DMS 273 treated with DMSO at 0.1 percent for 48 hours (cell line): ENCODE measurements at regions not wholly inside any gene's neighbourhood (a gene's known extent, or its start where the extent isn't known, plus 50 kb on each side); places are given as distances from the start of the nearest gene placed in this dataset.

Experiments used
- DNase-seq: peaks from one replicate; lab custom pipeline; 2025; lab: John Stamatoyannopoulos, UW

- no peak for DNase-seq
Observed at GRCh38 chr13:105928048-105928447, 607.4 kb downstream of the EFNB2 start.

DNA sequence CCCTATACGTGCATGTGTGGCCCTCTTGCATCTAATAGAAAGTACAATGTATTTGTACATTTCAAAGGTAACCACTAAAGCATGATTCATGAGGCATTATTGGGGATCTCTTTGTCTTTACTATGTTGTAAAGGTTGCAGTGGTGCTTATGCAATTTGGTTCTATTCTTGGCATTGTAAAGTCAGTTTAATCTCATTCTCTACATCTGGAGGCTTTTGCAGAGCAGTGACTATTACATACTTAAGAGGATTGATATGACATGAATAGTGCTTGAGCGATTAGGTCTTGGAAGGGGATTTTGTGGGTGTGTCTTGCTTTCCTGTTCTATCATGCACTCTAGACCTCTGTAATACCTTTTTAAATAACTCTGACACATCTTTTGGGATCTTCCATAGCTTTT is 610.0 kb downstream of the EFNB2 start:
- no peak for DNase-seq

- no peak for DNase-seq
Observed at GRCh38 chr13:105921711-105922110, 613.8 kb downstream of the EFNB2 start.

GRCh38 chr13:105920370-105920769 is 615.1 kb downstream of the EFNB2 start:
- no peak for DNase-seq

DNA sequence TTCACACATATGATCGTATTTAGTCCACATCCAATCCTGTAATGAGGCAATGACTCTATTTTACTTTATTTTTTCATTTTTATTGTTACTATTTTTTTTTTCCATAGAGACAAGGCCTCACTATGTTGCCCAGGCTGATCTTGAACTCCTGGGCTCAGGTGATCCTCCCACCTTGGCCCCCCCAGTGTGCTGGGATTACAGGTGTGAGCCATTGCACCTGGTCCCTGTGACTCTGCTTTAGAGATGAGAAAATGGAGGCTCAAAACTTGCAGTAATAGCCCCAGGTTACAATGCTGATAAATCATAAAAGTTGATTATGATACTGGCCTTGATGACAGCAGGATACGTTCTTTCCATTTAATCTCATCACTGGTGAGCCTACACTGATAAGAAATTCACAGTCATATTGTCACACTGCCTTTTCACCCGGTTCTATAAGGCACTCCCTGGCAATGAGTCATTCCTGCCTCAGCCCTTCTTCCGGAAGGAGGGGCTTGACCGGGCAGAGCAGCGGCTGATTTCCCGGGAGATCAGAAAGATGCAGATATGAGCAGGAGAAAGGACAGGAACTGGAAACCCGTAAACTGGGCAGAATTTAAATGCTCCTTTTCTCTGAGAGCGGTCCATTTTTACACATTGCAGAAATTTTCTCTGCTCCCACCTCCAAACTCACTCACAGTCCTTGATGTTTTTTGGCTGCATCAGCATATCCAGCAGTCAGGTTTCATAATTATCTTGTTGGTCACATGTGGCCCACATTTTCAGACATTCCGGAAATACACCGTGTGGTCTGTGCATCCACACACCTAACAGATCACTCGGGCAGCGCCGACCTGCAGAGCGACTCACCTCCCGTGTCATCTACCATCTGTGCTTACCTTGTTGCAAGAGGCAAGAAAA is 616.4 kb downstream of the EFNB2 start:
- DNase-seq = no peak

DNA sequence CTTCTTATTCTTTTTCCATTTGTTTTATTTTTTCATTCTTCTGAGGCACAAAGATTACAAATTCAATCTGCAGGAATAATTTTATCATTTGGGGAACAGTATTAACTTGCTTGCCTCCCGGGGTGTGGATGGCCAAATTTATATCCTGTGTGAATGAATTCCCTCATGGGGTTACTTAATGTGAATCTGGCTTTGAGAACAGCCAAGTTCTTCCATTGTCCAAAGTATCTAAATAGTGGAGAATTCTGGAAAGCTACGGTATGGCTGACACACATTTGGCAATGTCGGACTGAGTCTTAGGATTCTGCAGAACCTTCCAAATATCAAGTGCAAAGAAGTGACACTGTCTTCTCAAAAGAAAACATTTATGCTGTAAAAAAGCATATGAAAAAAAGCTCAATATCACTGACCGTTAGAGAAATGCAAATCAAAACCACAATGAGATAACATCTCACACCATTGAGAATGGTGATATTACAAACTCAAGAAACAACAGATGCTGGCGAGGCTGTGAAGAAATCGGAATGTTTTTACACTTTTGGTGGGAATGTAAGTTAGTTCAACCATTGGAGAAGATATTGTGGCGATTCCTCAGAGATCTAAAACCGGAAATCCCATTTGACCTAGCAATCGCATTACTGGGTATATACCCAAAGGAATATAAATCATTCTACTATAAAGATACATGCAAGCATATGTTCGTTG is 620.2 kb downstream of the EFNB2 start:
- DNase-seq = no peak

- no peak for DNase-seq
Observed at GRCh38 chr13:105914291-105915036, 621.0 kb downstream of the EFNB2 start.

- DNase-seq = no peak
Observed at GRCh38 chr13:105908586-105908985, 626.9 kb downstream of the EFNB2 start.

DNA sequence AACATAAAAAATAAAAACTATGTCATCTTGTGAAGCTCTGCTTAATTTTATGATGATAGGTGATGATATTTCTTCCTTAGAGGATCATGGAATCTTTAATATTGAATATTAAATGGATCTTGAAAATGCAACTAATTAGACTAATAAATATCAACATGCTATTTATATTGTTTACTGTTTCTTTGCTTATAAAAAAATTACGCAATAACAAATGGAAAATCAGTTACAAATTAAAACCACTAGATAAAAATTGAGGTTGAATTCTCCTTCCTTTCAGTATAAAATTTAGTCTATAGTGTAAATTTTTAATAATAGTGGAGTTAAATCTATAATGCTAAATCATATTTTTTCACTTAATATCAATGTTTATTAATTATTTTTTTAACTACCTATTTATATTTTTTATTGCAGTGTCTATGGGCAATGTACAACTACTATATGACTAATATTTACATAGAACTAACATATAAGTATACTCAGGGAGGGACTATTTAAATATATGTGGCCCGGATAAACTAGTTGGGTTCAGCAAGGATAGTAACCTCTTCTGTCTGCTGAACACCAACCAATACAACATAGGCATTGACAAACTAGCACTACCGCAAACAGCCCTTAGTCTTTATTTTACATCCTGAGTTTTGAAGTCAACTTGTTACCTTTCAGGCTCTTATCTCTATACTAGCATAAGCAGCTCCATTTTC is 628.0 kb downstream of the EFNB2 start:
- DNase-seq = no peak

DNA sequence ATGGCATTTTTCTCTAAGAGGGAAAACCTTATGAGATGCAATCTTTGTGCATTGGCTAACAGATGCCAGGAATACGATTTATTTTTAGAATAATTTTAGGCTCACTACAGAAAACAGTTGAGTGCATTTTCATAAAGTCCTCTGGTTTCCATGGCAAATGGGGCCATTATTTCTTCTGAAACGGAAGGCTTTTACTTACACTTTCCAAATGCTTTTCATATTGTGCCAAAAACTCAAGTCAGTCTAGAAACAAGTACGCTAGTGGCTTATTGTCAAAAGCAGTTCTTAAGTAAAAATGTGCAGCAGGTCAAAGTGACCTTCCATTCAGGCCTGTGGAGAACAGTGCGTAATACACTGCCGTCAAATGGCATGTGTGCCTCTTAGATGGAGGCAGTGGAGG is 628.7 kb downstream of the EFNB2 start:
- DNase-seq = no peak

GRCh38 chr13:105904034-105904742 is 631.3 kb downstream of the EFNB2 start:
- DNase-seq = no peak

DNA sequence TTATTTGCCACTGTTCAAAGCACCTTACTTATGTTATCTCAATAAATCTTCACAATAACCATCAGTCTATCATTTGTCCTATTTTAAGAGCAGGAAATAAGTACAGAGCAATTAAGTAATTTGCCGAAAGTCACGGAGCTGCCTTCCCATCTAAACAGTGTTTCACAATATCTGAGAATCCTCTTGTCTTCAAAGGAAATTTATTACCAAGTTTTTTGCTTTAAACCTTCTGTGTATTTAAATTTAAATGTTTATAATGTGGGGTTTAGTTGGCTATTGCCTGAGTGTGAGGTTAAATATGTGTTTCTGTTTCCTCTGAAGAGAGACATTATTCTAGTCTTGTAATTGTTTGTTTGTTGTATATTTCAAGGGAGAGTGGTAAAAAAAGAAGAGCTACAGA is 633.1 kb downstream of the EFNB2 start:
- DNase-seq = no peak

GRCh38 chr13:105897575-105897974 is 637.9 kb downstream of the EFNB2 start:
- no peak for DNase-seq

- DNase-seq = no peak
Observed at GRCh38 chr13:105894697-105895096, 640.8 kb downstream of the EFNB2 start.

- no peak for DNase-seq
Observed at GRCh38 chr13:105890509-105890908, 645.0 kb downstream of the EFNB2 start.

DNA sequence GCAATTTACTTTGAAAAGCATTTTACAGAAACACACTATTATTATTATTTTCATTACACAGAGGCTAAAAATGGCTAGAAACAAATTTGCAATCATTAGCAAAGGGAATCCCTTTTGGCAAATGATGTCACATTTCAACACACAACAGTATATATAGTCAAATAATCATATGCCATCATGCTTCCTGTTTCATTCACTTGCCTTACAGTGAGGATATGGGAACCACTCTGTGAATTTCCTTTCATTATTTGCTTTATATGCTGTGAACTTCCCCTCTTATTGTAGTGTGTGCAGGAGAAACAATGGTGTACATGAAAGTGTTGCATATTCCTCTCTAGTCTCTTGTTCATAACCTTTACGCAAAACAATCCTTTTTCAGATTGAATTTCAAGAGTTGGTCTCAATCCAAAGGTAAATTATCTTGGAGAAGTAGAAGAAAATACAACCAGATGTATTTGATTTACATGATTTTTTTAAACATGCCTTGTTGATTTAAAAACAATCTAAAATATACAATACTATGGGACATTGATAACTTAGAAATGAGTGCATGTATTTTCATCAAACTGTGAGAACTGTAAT is 657.3 kb downstream of the EFNB2 start:
- no peak for DNase-seq

DNA sequence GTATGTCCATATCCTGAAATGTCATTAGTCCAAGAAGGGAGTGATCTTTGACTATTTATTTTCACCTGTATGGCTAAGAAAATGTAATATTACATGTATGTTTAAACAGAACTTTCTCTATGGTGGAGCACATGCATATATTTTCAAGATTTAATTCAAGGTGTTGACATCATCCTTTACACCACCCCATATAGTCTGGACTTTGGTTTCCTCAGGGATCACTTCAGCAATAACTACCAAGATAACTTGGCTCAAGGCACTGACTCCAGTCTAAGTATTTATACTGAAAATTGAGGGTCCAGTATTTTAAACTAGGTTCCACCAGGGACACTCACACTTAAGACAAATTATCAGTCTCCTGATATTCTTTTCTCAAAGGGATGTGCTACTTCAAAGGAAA is 660.6 kb downstream of the EFNB2 start:
- DNase-seq = no peak

DNA sequence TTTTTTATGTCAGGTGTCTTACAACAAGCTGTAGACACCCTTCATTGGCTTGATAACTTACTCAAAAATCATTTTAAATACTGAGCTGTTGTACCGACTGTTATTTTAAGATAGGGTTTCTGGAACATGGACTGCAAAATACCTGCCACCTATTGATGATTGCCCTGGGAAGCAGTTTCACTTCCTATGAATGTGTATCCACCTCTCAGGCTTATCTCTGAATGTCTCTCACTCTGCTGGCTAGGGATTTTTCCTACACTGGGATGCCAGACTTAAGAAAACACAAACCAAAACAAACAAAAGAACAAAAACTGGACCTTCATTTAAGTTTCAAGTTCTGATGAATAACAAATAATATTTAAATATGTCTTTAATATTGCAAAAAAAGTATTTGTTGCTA is 663.7 kb downstream of the EFNB2 start:
- no peak for DNase-seq

DNA sequence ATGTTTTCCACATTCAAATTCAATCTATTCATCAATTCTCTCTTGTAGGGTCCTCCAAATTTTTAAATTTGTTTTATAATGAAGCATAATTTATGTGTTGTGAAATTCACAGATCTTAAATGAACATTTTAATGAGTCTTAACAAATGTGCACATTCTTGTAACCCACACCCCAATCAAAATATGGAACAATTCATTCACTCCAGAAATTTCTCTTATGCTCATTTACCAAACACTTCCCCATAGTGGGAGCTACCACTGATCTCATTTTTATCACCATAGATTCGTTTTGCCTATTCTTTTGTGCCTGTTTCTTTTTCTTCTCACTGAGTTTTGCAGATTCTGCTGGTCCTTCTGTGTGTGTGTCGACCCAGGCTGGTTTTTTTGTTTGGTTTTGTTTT is 664.1 kb downstream of the EFNB2 start:
- DNase-seq = no peak

- DNase-seq = no peak
Observed at GRCh38 chr13:105863300-105863920, 672.1 kb downstream of the EFNB2 start.

DNA sequence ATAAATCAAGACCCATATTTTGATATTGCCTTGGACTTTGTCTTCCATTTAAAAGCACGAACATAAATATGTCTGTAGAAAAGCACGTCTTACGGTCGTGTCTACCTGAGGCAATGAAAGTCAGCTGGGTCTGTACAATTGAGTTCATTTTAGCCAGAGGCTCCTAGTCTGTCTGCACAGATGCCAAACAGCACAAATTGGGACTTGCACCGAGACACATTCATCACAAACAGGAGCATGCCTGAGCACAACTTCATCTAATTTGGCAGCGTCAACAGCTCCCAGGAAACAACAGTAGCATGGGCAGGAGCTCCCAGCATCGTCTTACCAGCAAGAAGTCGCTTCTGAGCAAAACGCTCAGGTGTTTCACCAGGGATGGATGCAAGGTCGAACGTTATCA is 687.0 kb downstream of the EFNB2 start:
- no peak for DNase-seq
